OCI-LY3 (cell line): ENCODE measurements at regions not wholly inside any gene's neighbourhood (a gene's known extent, or its start where the extent isn't known, plus 50 kb on each side); places are given as distances from the start of the nearest gene placed in this dataset.

Source experiments
- H2AFZ ChIP-seq: fragments of 200-600, 300-600 bp; shearing (Covaris generic); 2 replicates; pipeline ENCODE4 v1.6.0; 2014; ENCODE audit warnings: antibody characterized with exemption, low read depth, low read length
- H3K27ac ChIP-seq: fragments of 200-600, 300-600 bp; sonication (generic); 2 replicates; pipeline ENCODE4 v1.5.1; 2014; ENCODE audit warnings: mild to moderate bottlenecking, low read length, moderate library complexity, mixed read lengths
- H3K27me3 ChIP-seq: fragments of 200-600, 300-600 bp; sonication (generic); 2 replicates; pipeline ENCODE4 v1.6.1; 2014; ENCODE audit warnings: low read depth, low read length, mixed read lengths
- H3K36me3 ChIP-seq: fragments of 200-600, 300-600 bp; sonication (generic); replicated peaks from 2 replicates; pipeline ENCODE3; 2014; ENCODE audit warnings: low read depth, low read length, mixed read lengths
- H3K4me1 ChIP-seq: fragments of 300-600, 200-600 bp; sonication (generic); 2 replicates; pipeline ENCODE4 v1.6.1; 2014; ENCODE audit warnings: low read length, mixed read lengths
- H3K4me2 ChIP-seq: fragments of 200-600, 300-600 bp; sonication (generic); 2 replicates; pipeline ENCODE4 v1.6.1; 2014; ENCODE audit warnings: low read length, mixed read lengths
- H3K4me3 ChIP-seq: fragments of 300-600, 200-600 bp; sonication (generic); 2 replicates; pipeline ENCODE4 v1.5.1; 2014; ENCODE audit warnings: antibody characterized with exemption, mild to moderate bottlenecking, low read length, moderate library complexity
- H3K79me2 ChIP-seq: fragments of 300-600, 200-600 bp; shearing (Covaris generic); 2 replicates; pipeline ENCODE4 v1.6.1; 2014; ENCODE audit warnings: mild to moderate bottlenecking, low read length, mixed read lengths
- H3K9ac ChIP-seq: fragments of 300-600, 200-600 bp; shearing (Covaris generic); 2 replicates; pipeline ENCODE4 v1.6.0; 2014; ENCODE audit warnings: mild to moderate bottlenecking, low read length, moderate library complexity
- H3K9me3 ChIP-seq: fragments of 200-600, 300-600 bp; shearing (Covaris generic); 2 replicates; pipeline ENCODE4 v1.6.1; 2014; ENCODE audit warnings: low read length, mixed read lengths; ENCODE audit not compliant: insufficient read depth
- H4K20me1 ChIP-seq: fragments of 200-600, 300-600 bp; sonication (generic); 2 replicates; pipeline ENCODE4 v1.6.1; 2016; ENCODE audit warnings: low read length, mixed read lengths; ENCODE audit not compliant: insufficient read depth
- CTCF ChIP-seq: fragments of 200-600, 300-600 bp; sonication (generic); IDR thresholded peaks from 2 replicates; pipeline ENCODE4 v1.5.1; 2014; ENCODE audit warnings: antibody characterized with exemption, low read length, low read depth
- EZH2phosphoT487 ChIP-seq: fragments of 200-600 bp; shearing (Covaris generic); IDR thresholded peaks from 2 replicates; pipeline ENCODE4 v1.6.1; 2018; ENCODE audit warnings: antibody characterized with exemption, mixed run types, low read depth

GRCh38 chr22:44442186-44442815, 55.7 kb downstream of the RTL6 start:
- Histone ChIP-seq H3K4me1 (no peaks in the 10 kb centered on the region), H3K9ac (no peak overlapping the region), H3K36me3 (no peaks in the 10 kb centered on the region), H3K27me3 (peaks cover 30% of the 10 kb centered on the region), H4K20me1 (no peaks in the 10 kb centered on the region), H3K4me3 (no peak overlapping the region), H3K79me2 (no peaks in the 10 kb centered on the region), H3K4me2 (no peak overlapping the region), H3K27ac (no peak overlapping the region), H2AFZ (no peak overlapping the region), H3K9me3 (peaks cover 8% of the 10 kb centered on the region)
- TF ChIP-seq EZH2phosphoT487 (no peak), CTCF (no peak)

- Histone ChIP-seq H3K79me2 (no peaks in the 10 kb centered on the region), H3K4me2 (no peak overlapping the region), H3K9ac (no peak overlapping the region), H4K20me1 (no peaks in the 10 kb centered on the region), H3K4me3 (no peak overlapping the region), H2AFZ (no peak overlapping the region), H3K4me1 (no peaks in the 10 kb centered on the region), H3K27ac (no peak overlapping the region), H3K9me3 (peaks cover 6% of the 10 kb centered on the region), H3K36me3 (no peaks in the 10 kb centered on the region), H3K27me3 (peaks cover 26% of the 10 kb centered on the region)
- TF ChIP-seq EZH2phosphoT487 = no peak
- TF ChIP-seq CTCF = no peak
Observed at GRCh38 chr22:44441401-44442185, 56.4 kb downstream of the RTL6 start.

GRCh38 chr22:44440224-44441160, 57.5 kb downstream of the RTL6 start:
- no peak overlapping the region for H3K4me2 ChIP-seq
- H3K36me3 ChIP-seq = no peaks in the 10 kb centered on the region
- TF ChIP-seq CTCF (no peak), EZH2phosphoT487 (no peak)
- no peak overlapping the region for H3K9ac ChIP-seq
- H3K9me3 ChIP-seq = no peaks in the 10 kb centered on the region
- H3K27ac ChIP-seq = no peak overlapping the region
- no peak overlapping the region for H2AFZ ChIP-seq
- no peaks in the 10 kb centered on the region for H4K20me1 ChIP-seq
- H3K27me3 ChIP-seq = peaks cover 19% of the 10 kb centered on the region
- no peaks in the 10 kb centered on the region for H3K79me2 ChIP-seq
- no peak overlapping the region for H3K4me3 ChIP-seq
- no peaks in the 10 kb centered on the region for H3K4me1 ChIP-seq
